ENCODE measurements at regions not wholly inside any gene's neighbourhood (a gene's known extent, or its start where the extent isn't known, plus 50 kb on each side); places are given as distances from the start of the nearest gene placed in this dataset.

DNA sequence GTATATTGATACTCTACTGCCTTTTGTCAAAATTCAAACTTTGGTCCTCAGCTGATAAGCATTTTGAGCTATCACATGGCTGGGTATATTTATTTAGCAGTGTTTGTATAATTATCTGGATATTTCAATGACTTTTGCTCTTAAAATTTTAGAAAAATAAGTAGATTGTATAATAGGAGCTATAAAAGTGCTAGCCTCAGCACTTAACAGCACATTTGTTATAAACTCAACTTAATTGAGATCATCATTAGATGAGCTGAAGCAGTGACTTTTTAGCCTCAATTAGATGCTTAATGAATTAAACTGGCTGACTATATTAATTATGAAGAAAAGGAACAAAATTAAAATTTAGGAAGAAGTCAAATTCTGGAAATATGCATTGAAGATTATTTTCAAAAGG lies 429.9 kb downstream of the DYNC2H1 start:
- Histone ChIP-seq H3K36me3 (ENCODE audit: insufficient read depth, low read length) (no peaks in the 10 kb centered on the region), H3K9ac (ENCODE audit: low read length) (no peak overlapping the region), H3K79me2 (replicated peaks; ENCODE audit: insufficient read depth, low read length) (no peaks in the 10 kb centered on the region), H3K4me3 (ENCODE audit: low read length) (no peak overlapping the region), H3K27me3 (ENCODE audit: insufficient read depth, low read depth, low read length) (no peaks in the 10 kb centered on the region), H3F3A (ENCODE audit: insufficient read depth, low read length, poor library complexity, severe bottlenecking) (no peaks in the 10 kb centered on the region), H3K9me2 (ENCODE audit: insufficient read depth, low read length) (no peaks in the 10 kb centered on the region), H2AFZ (ENCODE audit: low read depth, low read length) (no peak overlapping the region), H3K9me3 (ENCODE audit: low read length) (peaks cover 3% of the 10 kb centered on the region), H4K20me1 (ENCODE audit: insufficient read depth) (no peaks in the 10 kb centered on the region), H3K27ac (ENCODE audit: low read length) (no peak overlapping the region), H3K4me2 (ENCODE audit: low read length) (no peak overlapping the region)
- TF ChIP-seq MXI1 (conservative IDR thresholded peaks at IDR 0.05; ENCODE audit: poor library complexity, severe bottlenecking) (no peak), RAD21 (conservative IDR thresholded peaks at IDR 0.05) (no peak), TAF1 (IDR thresholded peaks at IDR 0.05; ENCODE audit: low read depth) (no peak)

DNA sequence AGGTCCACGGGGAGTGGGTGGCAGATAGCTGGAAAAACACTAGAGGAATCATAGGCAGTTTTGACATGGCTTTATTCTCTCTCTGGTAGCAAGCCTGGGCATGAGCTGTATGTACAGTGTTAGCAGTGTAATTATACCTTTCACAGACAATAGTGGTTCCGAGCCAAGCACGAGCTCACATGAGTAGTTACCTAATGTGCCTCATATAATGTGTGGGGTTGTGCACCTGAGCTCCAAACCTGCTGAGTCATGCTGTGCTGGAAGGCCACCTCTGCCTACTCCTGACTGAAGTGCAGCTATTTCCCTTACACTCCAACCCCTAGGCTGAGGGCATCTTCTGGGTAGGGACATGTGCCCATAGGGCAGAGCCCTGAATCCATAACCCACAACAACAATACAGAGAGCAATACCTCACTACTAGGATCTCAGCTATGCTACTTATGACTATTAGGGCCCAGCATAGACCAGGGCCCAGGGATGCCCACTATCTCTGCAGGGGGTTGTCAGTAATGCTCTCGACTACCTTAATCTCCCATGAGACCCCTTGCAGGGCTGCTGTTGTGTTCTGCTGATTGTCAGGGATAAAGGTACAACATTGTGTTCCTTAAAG lies 432.1 kb downstream of the DYNC2H1 start:
- H3K36me3 ChIP-seq (ENCODE audit: insufficient read depth, low read length), result no peaks in the 10 kb centered on the region
- TF ChIP-seq TAF1 (IDR thresholded peaks at IDR 0.05; ENCODE audit: low read depth), result no peak
- TF ChIP-seq, protein P1, sequence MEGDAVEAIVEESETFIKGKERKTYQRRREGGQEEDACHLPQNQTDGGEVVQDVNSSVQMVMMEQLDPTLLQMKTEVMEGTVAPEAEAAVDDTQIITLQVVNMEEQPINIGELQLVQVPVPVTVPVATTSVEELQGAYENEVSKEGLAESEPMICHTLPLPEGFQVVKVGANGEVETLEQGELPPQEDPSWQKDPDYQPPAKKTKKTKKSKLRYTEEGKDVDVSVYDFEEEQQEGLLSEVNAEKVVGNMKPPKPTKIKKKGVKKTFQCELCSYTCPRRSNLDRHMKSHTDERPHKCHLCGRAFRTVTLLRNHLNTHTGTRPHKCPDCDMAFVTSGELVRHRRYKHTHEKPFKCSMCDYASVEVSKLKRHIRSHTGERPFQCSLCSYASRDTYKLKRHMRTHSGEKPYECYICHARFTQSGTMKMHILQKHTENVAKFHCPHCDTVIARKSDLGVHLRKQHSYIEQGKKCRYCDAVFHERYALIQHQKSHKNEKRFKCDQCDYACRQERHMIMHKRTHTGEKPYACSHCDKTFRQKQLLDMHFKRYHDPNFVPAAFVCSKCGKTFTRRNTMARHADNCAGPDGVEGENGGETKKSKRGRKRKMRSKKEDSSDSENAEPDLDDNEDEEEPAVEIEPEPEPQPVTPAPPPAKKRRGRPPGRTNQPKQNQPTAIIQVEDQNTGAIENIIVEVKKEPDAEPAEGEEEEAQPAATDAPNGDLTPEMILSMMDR (IDR thresholded peaks at IDR 0.05; ENCODE audit: poor library complexity, severe bottlenecking), result no peak
- TF ChIP-seq, protein P2, sequence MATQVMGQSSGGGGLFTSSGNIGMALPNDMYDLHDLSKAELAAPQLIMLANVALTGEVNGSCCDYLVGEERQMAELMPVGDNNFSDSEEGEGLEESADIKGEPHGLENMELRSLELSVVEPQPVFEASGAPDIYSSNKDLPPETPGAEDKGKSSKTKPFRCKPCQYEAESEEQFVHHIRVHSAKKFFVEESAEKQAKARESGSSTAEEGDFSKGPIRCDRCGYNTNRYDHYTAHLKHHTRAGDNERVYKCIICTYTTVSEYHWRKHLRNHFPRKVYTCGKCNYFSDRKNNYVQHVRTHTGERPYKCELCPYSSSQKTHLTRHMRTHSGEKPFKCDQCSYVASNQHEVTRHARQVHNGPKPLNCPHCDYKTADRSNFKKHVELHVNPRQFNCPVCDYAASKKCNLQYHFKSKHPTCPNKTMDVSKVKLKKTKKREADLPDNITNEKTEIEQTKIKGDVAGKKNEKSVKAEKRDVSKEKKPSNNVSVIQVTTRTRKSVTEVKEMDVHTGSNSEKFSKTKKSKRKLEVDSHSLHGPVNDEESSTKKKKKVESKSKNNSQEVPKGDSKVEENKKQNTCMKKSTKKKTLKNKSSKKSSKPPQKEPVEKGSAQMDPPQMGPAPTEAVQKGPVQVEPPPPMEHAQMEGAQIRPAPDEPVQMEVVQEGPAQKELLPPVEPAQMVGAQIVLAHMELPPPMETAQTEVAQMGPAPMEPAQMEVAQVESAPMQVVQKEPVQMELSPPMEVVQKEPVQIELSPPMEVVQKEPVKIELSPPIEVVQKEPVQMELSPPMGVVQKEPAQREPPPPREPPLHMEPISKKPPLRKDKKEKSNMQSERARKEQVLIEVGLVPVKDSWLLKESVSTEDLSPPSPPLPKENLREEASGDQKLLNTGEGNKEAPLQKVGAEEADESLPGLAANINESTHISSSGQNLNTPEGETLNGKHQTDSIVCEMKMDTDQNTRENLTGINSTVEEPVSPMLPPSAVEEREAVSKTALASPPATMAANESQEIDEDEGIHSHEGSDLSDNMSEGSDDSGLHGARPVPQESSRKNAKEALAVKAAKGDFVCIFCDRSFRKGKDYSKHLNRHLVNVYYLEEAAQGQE (IDR thresholded peaks at IDR 0.05; ENCODE audit: borderline replicate concordance), result no peak
- no peak for TF ChIP-seq EP300 (conservative IDR thresholded peaks at IDR 0.05; ENCODE audit: poor library complexity, severe bottlenecking)
- TF ChIP-seq EZH2 (IDR thresholded peaks at IDR 0.05; ENCODE audit: borderline replicate concordance, insufficient read depth, low read length, poor library complexity, severe bottlenecking), result no peak
- no peak for TF ChIP-seq RAD21 (conservative IDR thresholded peaks at IDR 0.05)
- TF ChIP-seq MXI1 (conservative IDR thresholded peaks at IDR 0.05; ENCODE audit: poor library complexity, severe bottlenecking), result no peak
- H3F3A ChIP-seq (ENCODE audit: insufficient read depth, low read length, poor library complexity, severe bottlenecking), result no peaks in the 10 kb centered on the region
- no peaks in the 10 kb centered on the region for H3K27me3 ChIP-seq (ENCODE audit: insufficient read depth, low read depth, low read length)
- no peaks in the 10 kb centered on the region for H3K9me2 ChIP-seq (ENCODE audit: insufficient read depth, low read length)
- H3K4me3 ChIP-seq (ENCODE audit: low read length), result no peak overlapping the region
- no peak overlapping the region for H3K9ac ChIP-seq (ENCODE audit: low read length)
- no peak overlapping the region for H2AFZ ChIP-seq (ENCODE audit: low read depth, low read length)
- H3K9me3 ChIP-seq (ENCODE audit: low read length), result peaks cover 3% of the 10 kb centered on the region
- no peak overlapping the region for H3K4me2 ChIP-seq (ENCODE audit: low read length)
- no peaks in the 10 kb centered on the region for H4K20me1 ChIP-seq (ENCODE audit: insufficient read depth)
- H3K27ac ChIP-seq (ENCODE audit: low read length), result no peak overlapping the region
- H3K79me2 ChIP-seq (replicated peaks; ENCODE audit: insufficient read depth, low read length), result no peaks in the 10 kb centered on the region

DNA sequence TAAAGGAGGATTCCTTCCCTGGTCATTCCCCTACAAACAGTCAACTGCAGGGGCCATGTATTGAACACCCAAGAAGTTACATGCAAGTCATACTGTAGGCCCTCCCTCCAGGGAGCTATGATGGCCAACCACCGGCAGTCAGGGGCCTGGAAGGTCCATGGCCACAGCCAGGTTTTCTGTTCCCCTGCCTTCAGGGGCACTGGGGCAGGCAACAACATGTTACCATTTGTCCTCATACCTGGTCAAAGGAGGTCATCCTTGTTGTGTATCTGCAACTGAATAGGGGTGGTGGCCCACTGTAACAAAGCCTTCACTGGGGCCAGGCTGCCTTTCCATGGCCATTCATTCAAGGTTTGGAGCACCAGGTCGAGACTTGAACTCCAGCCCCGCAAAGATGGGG lies 433.6 kb downstream of the DYNC2H1 start:
- Histone ChIP-seq H3K27me3 (ENCODE audit: insufficient read depth, low read depth, low read length) (no peaks in the 10 kb centered on the region), H3K4me3 (ENCODE audit: low read length) (no peak overlapping the region), H4K20me1 (ENCODE audit: insufficient read depth) (no peaks in the 10 kb centered on the region), H3K79me2 (replicated peaks; ENCODE audit: insufficient read depth, low read length) (no peaks in the 10 kb centered on the region), H3K9ac (ENCODE audit: low read length) (no peak overlapping the region), H3K27ac (ENCODE audit: low read length) (no peak overlapping the region), H3K9me2 (ENCODE audit: insufficient read depth, low read length) (no peaks in the 10 kb centered on the region), H3K9me3 (ENCODE audit: low read length) (peaks cover 3% of the 10 kb centered on the region), H3K4me2 (ENCODE audit: low read length) (no peak overlapping the region), H3F3A (ENCODE audit: insufficient read depth, low read length, poor library complexity, severe bottlenecking) (no peaks in the 10 kb centered on the region), H2AFZ (ENCODE audit: low read depth, low read length) (no peak overlapping the region), H3K36me3 (ENCODE audit: insufficient read depth, low read length) (no peaks in the 10 kb centered on the region)
- no peak for TF ChIP-seq EP300 (conservative IDR thresholded peaks at IDR 0.05; ENCODE audit: poor library complexity, severe bottlenecking)
- TF ChIP-seq, protein P2 (IDR thresholded peaks at IDR 0.05; ENCODE audit: borderline replicate concordance), result no peak
- TF ChIP-seq, protein P1 (IDR thresholded peaks at IDR 0.05; ENCODE audit: poor library complexity, severe bottlenecking), result no peak
- TF ChIP-seq EZH2 (IDR thresholded peaks at IDR 0.05; ENCODE audit: borderline replicate concordance, insufficient read depth, low read length, poor library complexity, severe bottlenecking), result no peak
- TF ChIP-seq TAF1 (IDR thresholded peaks at IDR 0.05; ENCODE audit: low read depth), result no peak
- TF ChIP-seq POLR2AphosphoS5 (IDR thresholded peaks at IDR 0.05), result no peak
- no peak for TF ChIP-seq MXI1 (conservative IDR thresholded peaks at IDR 0.05; ENCODE audit: poor library complexity, severe bottlenecking)
- TF ChIP-seq SMC3 (conservative IDR thresholded peaks at IDR 0.05; ENCODE audit: poor library complexity), result no peak
- no peak for TF ChIP-seq RAD21 (conservative IDR thresholded peaks at IDR 0.05)
